Panc1 (cell line): ENCODE measurements at regions not wholly inside any gene's neighbourhood (a gene's known extent, or its start where the extent isn't known, plus 50 kb on each side); places are given as distances from the start of the nearest gene placed in this dataset.

Experiments used
- ATAC-seq: fragments of 200-7000 bp; cut with Tn5 transposase; 2 replicates; pipeline ENCODE4 v1.9.1; 2020; ENCODE audit warnings: mild to moderate bottlenecking, moderate library complexity
- BruUV-seq: library from RNA; stranded (reverse); fragments of 400-500 nt; replicated peaks from 2 replicates; lab custom pipeline; 2021; lab: Mats Ljungman, UMichigan
- CTCF ChIA-PET: fragments of 300-600 bp; sonication (Branson Sonifier 250); formaldehyde crosslinking; loops from one replicate; lab custom pipeline; 2022; ENCODE audit warnings: antibody characterized with exemption; lab: Charles Lee
- POLR2A ChIA-PET: fragments of 300-600 bp; sonication (Branson Sonifier 250); formaldehyde crosslinking; loops from one replicate; lab custom pipeline; 2022; ENCODE audit warnings: antibody characterized with exemption; lab: Charles Lee
- DNase-seq: peaks from one replicate; pipeline ENCODE4 v3.0.0-alpha.2; 2010; ENCODE audit warnings: low read depth, low spot score
- H3K27ac ChIP-seq: 2 replicates; pipeline ENCODE4 v1.5.1; 2011; ENCODE audit warnings: mild to moderate bottlenecking, low read length, inconsistent platforms
- H3K27me3 ChIP-seq: fragments of 200-500 bp; sonication (Bioruptor generic); 2 replicates; pipeline ENCODE4 v1.6.0; 2014; ENCODE audit warnings: low read length, inconsistent platforms; ENCODE audit not compliant: control insufficient read depth, insufficient read depth
- H3K36me3 ChIP-seq: fragments of 200-500 bp; sonication (Bioruptor generic); 2 replicates; pipeline ENCODE4 v1.5.1; 2014; ENCODE audit warnings: inconsistent platforms, mild to moderate bottlenecking, low read length, moderate library complexity; ENCODE audit not compliant: control insufficient read depth, insufficient read depth
- H3K4me1 ChIP-seq: 2 replicates; pipeline ENCODE4 v1.5.1; 2011; ENCODE audit warnings: inconsistent platforms, mild to moderate bottlenecking, low read length, moderate library complexity; ENCODE audit not compliant: control insufficient read depth, insufficient read depth
- H3K4me3 ChIP-seq, 2 experiments: 2 replicates each; pipeline ENCODE4 v1.5.1; 2011 to 2012; ENCODE audit warnings: low read depth in 2 of 2, low read length in 2 of 2, mild to moderate bottlenecking in 2 of 2, inconsistent platforms in 1 of 2, moderate library complexity in 1 of 2
- H3K9me3 ChIP-seq: fragments of 200-500 bp; sonication (Bioruptor generic); 2 replicates; pipeline ENCODE4 v1.5.1; 2014; ENCODE audit warnings: low read depth, mild to moderate bottlenecking, inconsistent platforms, low read length, moderate library complexity; ENCODE audit not compliant: control insufficient read depth, insufficient read depth
- CTCF ChIP-seq: fragments of 450-650 bp; IDR thresholded peaks from 2 replicates; pipeline ENCODE4 v1.5.1; 2017; ENCODE audit warnings: mild to moderate bottlenecking
- POLR2AphosphoS5 ChIP-seq: IDR thresholded peaks from 2 replicates; pipeline ENCODE4 v1.6.1; 2012; ENCODE audit warnings: mild to moderate bottlenecking, low read depth, low read length, moderate library complexity
- REST ChIP-seq, 2 experiments: IDR thresholded peaks; 2 replicates each; pipeline ENCODE4 v1.6.1; 2011 to 2012; ENCODE audit warnings: low read depth in 2 of 2, control low read depth in 1 of 2, low read length in 1 of 2, mild to moderate bottlenecking in 1 of 2, moderate library complexity in 1 of 2; ENCODE audit not compliant: insufficient read depth in 1 of 2
- SIN3A ChIP-seq: IDR thresholded peaks from 2 replicates; pipeline ENCODE4 v1.6.1; 2012; ENCODE audit warnings: low read depth, mild to moderate bottlenecking, low read length, moderate library complexity, borderline replicate concordance; ENCODE audit not compliant: insufficient read depth
- TCF7L2 ChIP-seq: IDR thresholded peaks from 2 replicates; pipeline ENCODE4 v1.6.1; 2011; ENCODE audit warnings: mild to moderate bottlenecking, low read depth, low read length, inconsistent platforms
- in situ Hi-C: cut with HindIII; loops from 2 replicates; pipeline ENCODE4 v1.10.0; 2016; ENCODE audit warnings: low sequenced_read_pairs, low pct_unique_long_range_greater_than_20kb
- intact Hi-C: fragments of 100-400 bp; cut with micrococcal nuclease; formaldehyde crosslinking; loops from one replicate; pipeline ENCODE4 v1.10.0; 2022; ENCODE audit not compliant: unreplicated experiment

GRCh38 chr5:116661419-116661818 is 86.8 kb upstream of the SEMA6A start:
- POLR2A ChIA-PET = no interaction called here

GRCh38 chr5:116660929-116661328 is 86.3 kb upstream of the SEMA6A start:
- CTCF ChIA-PET = no interaction called here
- TF ChIP-seq CTCF (no peak), TCF7L2 (no peak), POLR2AphosphoS5 (no peak), SIN3A (no peak), REST (IDR thresholded peaks at IDR 0.05; ENCODE audit: insufficient read depth in 1 of 2, low read depth in 2 of 2, low read length in 1 of 2) (no peak)

More at GRCh38 chr5:116661419-116661818, 86.8 kb upstream of the SEMA6A start:
- H3K27ac ChIP-seq = no peak overlapping the region
- H3K4me3 ChIP-seq = no peak overlapping the region
- ATAC-seq = no peak
- no peaks in the 10 kb centered on the region for H3K27me3 ChIP-seq
- intact Hi-C loops = no loop called here
- BruUV-seq = no TSS peak
- TF ChIP-seq TCF7L2 = no peak
- no peak for TF ChIP-seq REST (IDR thresholded peaks at IDR 0.05; ENCODE audit: insufficient read depth in 1 of 2, low read depth in 2 of 2, low read length in 1 of 2)
- TF ChIP-seq CTCF = no peak
- TF ChIP-seq SIN3A = no peak
- TF ChIP-seq POLR2AphosphoS5 = no peak
- no peaks in the 10 kb centered on the region for H3K9me3 ChIP-seq
- no peaks in the 10 kb centered on the region for H3K36me3 ChIP-seq
- CTCF ChIA-PET = no interaction called here
- no peaks in the 10 kb centered on the region for H3K4me1 ChIP-seq
- in situ Hi-C loops = no loop called here
- DNase-seq = no peak

More at GRCh38 chr5:116660929-116661328, 86.3 kb upstream of the SEMA6A start:
- POLR2A ChIA-PET = no interaction called here
- intact Hi-C loops (no loop called here), in situ Hi-C loops (no loop called here)
- no TSS peak for BruUV-seq
- Histone ChIP-seq H3K4me1 (no peaks in the 10 kb centered on the region), H3K27me3 (no peaks in the 10 kb centered on the region), H3K27ac (no peak overlapping the region), H3K4me3 (no peak overlapping the region), H3K9me3 (no peaks in the 10 kb centered on the region), H3K36me3 (no peaks in the 10 kb centered on the region)
- ATAC-seq (no peak), DNase-seq (no peak)
